ENCODE measurements at regions not wholly inside any gene's neighbourhood (a gene's known extent, or its start where the extent isn't known, plus 50 kb on each side); places are given as distances from the start of the nearest gene placed in this dataset.

DNA sequence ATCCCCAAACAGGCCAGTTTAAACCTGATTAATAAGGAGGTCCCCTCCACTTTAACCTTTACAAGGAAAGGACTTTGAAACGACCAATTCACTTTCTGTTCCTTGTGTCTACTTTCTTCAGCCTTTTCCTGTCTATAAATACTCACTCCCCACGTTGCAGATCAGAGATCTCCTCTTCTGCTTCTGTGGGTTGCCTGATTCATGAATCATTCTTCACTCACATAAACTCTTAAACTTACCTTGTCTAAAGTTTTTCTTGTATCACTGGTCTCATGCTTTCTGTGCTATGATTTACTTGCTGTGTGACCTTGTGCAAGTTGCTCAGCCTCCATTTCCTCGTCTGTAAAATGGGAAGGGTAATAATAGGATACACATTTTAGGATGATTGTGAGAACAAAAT, 236.1 kb downstream of the QDPR start:
- TF ChIP-seq, protein P1, sequence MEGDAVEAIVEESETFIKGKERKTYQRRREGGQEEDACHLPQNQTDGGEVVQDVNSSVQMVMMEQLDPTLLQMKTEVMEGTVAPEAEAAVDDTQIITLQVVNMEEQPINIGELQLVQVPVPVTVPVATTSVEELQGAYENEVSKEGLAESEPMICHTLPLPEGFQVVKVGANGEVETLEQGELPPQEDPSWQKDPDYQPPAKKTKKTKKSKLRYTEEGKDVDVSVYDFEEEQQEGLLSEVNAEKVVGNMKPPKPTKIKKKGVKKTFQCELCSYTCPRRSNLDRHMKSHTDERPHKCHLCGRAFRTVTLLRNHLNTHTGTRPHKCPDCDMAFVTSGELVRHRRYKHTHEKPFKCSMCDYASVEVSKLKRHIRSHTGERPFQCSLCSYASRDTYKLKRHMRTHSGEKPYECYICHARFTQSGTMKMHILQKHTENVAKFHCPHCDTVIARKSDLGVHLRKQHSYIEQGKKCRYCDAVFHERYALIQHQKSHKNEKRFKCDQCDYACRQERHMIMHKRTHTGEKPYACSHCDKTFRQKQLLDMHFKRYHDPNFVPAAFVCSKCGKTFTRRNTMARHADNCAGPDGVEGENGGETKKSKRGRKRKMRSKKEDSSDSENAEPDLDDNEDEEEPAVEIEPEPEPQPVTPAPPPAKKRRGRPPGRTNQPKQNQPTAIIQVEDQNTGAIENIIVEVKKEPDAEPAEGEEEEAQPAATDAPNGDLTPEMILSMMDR (IDR thresholded peaks at IDR 0.05): no peak
- no peak for TF ChIP-seq POLR2A (IDR thresholded peaks at IDR 0.05)
